Femur (tissue), 1 donor: ENCODE measurements at regions not wholly inside any gene's neighbourhood (a gene's known extent, or its start where the extent isn't known, plus 50 kb on each side); places are given as distances from the start of the nearest gene placed in this dataset.
"Not testable (repeated sequence)": the region's sequence is repeated elsewhere in the genome, so short reads cannot be mapped to it uniquely, and the experiment has no call there.

Source experiments
- DNase-seq: peaks from one replicate; pipeline ENCODE4 v3.0.0-alpha.2; 2017

DNA sequence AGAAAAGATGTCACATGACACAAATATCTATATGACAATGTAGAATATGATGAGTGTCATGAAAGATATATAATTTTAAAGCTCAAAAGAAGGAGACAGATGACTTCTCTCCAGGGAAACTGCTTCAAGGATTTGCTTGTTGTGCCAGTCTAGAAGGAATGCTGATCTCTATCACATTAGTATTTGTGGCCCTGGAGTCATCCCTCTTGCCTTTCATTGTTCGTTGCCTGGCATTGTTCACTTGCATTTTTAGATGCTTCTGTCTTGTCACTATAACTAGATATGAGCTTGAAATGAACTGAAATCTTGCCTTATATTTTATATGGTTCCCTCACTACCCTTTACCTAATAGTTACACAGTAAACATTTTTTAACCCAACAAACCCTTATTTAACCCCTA is 207.5 kb downstream of the ZNF608 start:
- DNase-seq: no peak

DNA sequence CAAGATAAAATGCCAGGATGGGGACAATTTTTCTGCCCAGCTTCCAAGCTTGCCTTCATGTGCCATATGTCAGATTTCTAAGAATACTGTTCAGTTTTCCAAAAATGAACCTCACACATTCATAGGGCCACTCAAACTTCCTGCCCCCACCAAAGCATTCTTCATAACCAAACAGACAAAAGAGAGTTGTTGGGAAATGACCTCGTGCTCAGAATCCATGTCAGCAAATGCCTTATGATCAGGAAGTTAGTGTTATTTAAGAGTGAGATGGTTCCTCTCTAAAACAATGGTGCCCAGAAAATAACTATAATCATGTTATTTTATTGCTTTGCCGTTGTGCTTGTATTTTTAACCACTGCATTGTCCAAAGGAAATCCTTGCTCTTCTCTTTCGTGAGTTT is 208.2 kb downstream of the ZNF608 start:
- DNase-seq: no peak

DNA sequence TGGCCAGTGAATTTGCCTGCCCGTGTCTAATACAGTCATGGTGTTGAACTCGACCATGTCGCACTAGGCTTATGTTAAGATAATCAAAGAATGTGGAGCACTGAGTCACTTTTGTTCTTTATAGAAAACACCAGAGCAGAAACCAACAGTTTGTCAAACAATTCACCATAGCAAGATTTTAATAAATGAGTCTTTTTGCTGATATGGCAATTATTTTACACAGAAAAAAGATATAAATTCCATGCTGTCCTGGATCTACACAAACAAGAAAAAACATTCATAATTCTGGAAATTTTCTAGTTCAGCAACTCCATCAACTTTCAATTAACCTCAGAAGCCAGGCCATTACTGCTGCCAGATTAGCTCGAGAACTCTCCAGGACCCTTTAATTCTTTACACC is 208.9 kb downstream of the ZNF608 start:
- DNase-seq: no peak

DNA sequence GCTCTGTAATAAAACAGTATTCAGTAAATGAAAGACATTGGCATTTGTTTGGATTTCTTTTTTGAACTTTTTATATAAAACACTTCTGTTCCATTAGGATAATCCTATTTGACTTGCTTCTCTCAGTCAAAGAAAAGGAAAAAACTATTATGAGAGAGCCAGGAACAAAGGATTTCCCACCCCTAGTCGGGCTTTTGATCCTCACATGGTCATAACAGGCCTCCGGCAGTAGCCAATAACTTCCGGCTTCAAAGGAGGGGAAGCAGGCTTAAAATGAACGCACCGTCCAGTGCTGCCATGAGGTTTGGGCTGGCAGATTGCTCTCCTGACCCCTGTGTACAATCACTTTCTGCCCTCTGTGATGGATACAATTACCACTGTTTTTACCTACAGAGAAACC is 209.3 kb downstream of the ZNF608 start:
- no peak for DNase-seq

DNA sequence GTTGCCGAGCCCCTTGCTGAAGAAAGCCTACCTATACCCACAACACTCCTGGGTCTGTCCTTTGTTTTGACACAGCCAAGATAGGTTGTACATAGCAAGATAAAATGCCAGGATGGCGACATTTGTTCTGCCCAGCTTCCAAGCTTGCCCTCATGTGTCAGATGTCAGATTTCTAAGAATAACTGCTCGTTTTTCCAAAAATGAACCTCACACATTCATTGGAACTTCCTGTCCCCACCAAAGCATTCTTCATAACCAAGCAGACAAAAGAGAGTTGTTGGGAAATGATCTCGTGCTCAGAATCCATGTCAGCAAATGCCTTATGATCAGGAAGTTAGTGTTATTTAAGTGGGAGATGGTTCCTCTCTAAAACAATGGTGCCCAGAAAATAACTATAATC is 210.1 kb downstream of the ZNF608 start:
- DNase-seq: no peak

DNA sequence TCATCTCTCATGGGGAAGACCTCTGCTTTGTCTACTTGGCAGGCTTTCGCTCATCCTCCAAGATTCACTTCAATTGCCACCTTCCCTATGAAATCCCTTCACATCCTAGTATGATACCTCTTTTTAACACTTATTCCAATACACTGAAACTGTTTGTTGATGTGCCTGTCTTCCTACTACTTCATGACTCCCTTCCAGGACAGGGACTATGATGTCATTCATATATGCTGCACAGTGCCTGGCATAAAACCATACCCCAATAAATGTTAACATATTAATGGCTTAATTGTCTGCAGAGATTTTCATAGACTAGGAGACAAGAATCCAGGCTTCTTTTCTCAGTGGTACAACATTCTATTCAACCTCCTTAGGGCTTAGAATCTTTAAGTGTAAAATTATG is 215.5 kb downstream of the ZNF608 start:
- no peak for DNase-seq

DNA sequence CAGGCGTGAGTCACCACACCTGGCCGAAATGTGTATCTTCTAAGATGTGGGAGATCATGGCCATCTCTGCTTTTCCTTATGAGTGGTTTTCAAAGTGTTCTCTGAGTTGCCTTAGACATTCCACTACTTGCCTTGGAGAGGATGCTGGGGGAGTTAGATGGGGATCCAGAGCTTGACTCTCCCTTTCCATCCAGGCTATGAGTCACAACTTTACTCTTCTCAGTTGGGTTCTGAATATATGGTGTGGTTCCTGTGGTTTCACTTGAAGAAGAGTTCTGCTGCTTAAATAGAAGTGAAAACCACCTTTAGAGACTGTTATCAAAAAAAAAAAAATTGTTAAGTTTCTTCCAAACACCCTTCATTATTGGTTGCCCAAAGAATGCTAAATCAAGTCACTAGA is 217.6 kb downstream of the ZNF608 start:
- no peak for DNase-seq

DNA sequence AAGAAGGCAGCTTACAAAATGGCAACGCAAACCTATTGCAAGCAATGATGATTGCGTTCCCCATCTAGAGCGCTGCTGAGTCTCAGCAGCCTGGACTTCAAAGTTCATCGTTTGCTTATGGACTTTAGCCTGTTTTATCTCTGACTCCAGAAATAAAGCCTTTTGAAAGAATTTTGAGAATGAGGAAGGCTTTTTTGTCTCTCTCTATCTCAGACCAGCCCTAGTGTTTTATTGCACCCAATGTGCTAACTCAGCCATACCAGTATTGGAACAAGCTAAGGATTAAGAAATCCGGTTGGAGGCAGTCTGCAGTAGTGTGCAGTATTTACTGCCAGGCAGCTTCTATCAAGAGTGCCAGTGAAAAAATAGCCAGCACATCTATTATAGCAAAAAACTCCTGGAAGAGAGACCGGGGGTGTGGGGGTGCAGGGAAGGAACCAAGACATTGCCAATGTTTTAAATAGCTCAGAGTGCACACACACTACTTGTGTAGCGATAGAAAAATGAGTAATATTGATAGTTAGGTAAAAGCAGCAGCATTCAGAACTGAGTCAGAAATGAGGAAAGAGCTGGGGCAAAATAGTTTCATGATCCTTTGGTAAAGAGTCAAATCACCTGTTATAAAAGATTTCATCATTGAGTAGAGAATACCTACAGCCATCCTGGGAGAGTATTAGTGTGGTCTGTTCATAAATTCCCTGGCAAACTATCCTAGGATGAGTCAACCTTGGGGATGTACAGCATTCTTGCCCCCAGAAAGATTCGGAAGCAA is 219.0 kb downstream of the ZNF608 start:
- DNase-seq: no peak

DNA sequence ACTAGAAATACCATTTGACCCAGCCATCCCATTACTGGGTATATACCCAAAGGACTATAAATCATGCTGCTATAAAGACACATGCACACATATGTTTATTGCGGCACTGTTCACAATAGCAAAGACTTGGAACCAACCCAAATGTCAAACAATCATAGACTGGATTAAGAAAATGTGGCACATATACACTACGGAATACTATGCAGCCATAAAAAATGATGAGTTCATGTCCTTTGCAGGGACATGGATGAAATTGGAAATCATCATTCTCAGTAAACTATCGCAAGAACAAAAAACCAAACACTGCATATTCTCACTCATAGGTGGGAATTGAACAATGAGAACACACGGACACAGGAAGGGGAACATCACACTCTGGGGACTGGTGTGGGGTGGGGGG is 220.4 kb downstream of the ZNF608 start:
- not testable (repeated sequence) for DNase-seq

DNA sequence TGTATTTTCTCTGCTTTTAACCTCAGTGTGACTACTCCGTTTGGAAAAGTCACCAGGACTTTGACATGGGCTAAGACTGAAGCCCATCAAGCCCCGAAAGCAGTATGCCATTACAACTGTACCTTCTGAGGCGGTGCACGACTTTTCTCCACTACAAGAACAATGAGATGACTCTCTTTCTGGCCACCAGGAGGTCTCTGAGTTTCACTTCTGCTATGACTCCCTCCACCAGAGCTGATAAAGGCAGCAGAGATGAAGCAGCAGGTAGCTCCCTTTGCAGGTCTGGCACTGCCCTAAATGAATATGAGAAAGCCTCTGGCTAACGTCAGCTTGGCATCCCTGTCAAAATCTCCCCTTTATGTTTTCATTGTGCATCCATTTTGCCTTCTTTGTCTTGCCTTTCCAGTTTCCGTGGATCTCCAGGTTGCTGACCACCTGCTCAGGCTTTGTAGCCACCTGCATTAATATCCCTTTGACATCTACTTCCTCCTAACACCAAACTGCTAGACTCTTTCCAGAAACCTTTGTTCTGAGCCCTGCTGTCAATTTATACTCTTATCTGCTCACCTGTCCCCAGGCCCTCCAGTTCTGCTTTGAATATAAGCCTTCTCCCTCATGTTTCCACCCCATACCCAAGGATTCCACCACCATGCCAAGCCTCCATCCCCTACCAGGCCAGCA is 221.7 kb downstream of the ZNF608 start:
- no peak for DNase-seq

DNA sequence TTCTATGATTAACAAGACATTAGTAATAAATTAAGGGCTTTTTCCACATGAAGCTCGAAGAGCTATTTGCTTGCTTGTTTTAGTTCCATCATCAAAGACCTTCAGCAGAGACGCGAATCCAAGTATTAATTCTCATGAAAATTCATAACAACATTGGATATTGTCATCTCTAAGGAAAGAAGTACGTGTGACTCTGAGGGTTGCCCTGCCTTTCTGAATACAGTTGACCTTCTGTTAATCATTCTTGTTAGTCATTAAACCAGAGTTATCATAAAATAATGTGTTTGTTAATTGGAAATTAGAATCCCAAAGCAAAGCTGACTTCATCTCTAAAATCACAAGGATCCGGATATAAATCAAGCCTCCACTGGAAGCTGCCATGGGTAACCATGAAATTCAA is 222.5 kb downstream of the ZNF608 start:
- DNase-seq: no peak

DNA sequence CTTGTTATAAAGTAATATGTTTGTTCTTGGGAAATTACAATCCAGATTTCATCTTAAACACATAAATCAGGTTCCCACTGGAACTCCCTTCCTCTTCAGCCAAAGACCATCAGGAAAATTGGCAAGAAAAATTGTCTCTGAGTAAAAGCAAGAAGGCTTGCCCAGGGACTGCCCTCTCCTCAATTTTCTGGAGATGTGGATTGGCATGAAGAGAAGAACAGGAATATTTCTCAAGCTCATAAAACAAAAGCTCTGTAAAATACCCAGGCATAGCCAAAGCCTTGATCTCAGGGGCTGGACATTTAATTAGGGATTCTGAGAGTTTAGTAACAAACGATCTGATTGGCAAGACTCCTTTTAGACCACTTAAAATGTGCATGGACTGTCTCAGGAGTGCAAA is 223.4 kb downstream of the ZNF608 start:
- DNase-seq: no peak

DNA sequence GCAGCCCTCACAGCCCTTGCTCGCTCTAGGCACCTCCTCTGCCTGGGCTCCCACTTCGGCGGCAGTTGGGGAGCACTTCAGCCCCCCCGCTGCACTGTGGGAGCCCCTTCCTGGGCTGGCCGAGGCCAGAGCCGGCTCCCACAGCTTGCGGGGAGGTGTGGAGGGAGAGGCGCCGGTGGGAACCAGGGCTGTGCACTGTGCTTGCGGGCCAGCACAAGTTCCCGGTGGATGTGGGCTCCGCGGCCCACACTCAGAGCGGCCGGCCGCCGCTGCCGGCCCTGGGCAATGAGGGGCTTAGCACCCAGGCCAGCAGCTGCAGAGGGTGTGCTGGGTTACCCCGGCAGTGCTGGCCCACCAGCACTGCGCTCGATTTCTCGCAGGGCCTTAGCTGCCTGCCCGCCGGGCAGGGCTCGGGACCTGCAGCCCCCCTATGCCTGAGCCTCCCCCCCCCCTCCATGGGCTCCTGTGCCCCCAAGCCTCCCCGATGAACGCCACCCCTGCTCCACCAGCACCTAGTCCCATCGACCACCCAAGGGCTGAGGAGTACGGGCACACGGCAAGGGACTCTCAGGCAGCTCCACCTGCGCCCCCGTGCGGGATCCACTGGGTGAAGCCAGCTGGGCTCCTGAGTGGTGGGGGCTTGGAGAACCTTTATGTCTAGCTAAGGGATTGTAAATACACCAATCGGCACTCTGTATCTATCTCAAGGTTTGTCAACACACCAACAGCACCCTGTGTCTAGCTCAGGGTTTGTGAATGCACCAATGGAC is 224.8 kb downstream of the ZNF608 start:
- DNase-seq: no peak

DNA sequence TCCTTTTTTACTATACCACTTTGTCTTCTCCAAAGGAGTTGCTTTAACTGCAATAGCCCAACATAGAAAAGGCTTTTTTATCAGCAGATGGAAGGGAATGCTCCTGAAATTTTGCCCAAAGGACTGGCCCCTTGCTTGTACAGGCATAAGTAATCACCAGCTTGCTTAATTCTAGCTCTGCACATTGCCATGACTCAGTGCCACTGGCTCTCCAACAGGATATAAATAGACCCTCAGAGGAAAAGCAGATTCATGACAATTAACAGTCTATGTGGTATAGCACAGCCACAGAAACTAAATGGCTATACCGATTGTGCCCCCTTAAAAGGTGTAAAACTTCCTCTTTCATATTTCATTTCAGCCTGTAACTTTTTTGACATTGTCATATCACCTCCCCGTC is 227.0 kb downstream of the ZNF608 start:
- no peak for DNase-seq

DNA sequence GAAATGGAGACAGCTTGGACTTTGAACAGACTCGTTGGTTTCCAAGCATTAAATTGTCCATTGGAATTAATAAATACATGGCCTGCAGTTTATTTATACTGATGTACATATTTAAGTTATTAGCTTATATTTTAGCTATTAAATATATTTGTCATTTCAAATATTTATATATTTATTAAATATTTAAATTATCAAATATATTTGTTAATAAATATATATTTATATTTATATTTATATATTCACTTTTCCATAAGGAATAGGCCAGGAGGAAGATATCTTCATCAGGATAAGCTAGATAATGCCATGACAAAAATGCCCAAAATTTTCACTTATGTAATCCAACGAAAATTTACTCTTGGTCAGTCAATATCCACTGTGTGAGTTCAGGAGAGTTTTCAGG is 229.9 kb downstream of the ZNF608 start:
- DNase-seq: no peak

DNA sequence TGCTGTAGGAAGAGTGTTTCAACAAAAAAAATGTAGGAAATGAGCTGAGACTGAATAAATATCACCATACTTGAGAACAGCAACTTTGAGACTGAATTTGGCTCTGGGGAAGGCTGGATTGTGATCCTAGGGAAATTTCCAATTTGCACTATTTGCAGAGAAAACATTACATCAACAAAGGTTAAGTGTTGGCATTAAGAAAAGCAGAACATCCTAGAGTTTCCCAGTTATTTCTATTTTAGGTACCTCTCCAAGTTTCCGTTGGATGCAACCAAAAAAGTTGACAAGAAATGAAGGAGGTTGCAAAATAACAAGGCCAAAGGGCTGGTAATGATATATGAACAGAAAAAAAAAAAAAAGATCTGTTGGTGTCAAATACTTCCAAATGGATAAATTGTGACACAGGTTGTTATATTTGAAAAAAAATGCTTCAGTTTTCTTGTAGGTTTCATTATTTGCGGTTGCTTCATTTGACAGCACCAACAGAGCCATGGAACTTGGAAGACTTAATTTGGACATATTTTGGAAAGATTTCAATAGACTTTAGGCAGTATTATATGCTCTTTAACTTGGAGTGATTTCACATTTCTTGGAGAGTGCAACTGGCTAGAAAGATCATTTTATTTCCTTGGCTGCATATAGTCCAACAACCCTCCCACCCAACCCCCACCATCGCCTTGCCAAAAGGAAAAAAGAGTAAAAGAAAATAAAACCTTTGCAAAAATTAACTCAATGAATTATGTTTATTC is 230.8 kb downstream of the ZNF608 start:
- DNase-seq: peak; percentile 35

DNA sequence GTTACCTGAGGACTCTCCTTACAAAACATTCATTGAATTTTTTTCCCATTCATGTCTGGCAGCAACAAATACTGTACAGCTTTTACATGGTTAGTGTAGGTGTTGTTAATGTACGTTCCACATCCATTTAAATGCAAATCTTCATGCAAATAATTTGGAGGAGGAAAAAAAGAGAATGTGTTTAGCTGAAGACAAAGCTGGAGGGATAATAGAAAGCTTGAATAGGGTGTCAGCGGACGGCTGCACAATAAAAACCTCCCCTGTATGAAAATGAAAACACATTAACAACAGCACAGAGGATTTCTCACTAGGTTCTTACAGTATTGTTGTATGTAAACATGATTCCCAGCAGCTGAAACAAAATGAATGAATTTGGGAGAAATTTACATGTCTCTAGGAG is 231.5 kb downstream of the ZNF608 start:
- DNase-seq: no peak

DNA sequence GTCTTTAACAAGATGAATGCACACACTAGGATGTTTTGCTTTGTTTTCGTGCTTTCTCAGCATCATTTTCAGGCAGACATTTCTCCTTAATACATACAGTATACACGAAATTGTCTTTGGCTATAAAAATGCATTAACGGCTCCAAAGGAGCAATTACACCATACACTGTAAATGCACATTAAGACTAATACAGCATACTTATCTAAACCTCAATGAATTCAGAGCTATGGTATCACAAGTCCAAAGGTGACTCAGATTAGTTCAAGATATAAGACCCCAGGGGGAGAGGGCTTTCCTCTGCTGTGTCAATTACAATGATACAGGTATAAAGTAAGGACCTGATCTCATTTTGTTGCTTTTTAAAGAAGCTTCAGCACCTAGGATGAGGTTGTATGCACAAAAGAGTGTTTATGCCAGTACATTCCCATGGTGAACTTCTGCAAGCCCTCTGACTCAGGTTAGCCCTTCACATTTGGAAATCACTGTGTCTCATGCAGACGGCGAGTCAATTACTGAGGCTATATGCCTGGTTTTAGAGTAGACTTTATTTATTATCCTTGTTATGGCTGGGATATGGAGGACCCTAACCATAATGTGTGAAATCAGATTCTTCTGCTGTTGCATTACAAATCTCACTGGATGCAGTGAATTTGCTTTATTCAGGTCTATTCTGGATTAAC is 233.3 kb downstream of the ZNF608 start:
- no peak for DNase-seq

DNA sequence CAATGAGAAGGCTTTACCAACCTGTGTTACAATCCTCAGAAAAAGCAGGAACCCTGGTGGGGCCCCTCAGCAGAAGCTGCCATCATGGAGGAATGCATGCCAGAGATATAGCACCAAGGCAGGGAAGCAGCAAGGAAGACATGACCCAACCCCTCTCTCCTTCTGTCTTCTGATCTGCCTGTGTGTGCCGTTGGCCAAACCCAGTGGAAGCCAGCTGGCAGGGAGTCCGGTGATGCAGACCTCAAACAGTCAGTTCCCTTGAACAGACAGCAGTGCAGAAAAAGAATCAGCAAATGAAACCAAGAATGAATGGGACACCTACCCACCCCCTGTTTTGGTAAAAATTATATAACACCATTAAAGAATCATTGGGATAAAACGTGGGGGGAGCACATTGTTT is 234.2 kb downstream of the ZNF608 start:
- DNase-seq: peak; percentile 62

DNA sequence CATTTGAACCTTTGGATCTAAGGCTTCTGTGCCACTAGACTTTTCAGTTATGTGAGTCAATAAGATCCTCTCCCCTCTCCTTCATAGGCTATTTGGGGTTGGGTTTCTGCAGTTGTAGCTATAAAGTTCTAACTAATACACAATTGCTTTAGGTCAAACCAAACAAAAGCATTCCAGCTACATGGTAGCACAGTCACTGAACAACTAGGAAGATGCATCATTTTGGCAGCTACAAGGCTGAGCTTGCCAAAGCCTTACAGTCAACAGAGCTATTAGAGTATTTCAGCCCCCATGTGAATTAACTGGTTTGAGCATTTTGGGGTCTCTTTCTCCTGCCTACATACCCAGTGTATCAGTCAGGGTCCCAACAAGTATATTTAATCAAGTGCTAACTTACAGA is 234.6 kb downstream of the ZNF608 start:
- no peak for DNase-seq

DNA sequence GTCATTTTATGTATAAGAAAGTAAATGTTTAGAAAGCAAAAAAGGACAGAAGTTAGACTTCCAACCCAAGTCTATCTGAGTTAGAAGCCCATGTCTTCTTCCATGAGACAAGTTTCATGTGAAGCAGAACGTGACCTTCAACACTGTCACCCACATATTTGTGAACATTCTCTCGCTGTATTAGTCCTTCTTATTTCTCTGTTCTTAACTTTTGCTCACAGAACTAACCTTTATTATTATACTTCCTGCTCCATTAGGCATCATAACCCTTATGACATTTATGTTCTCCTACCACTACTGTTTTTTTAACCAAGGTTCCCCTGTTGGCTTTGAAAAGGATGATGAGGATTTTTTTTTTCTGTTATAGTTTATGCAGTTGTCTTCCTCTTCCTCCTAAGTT is 238.8 kb downstream of the ZNF608 start:
- DNase-seq: no peak

DNA sequence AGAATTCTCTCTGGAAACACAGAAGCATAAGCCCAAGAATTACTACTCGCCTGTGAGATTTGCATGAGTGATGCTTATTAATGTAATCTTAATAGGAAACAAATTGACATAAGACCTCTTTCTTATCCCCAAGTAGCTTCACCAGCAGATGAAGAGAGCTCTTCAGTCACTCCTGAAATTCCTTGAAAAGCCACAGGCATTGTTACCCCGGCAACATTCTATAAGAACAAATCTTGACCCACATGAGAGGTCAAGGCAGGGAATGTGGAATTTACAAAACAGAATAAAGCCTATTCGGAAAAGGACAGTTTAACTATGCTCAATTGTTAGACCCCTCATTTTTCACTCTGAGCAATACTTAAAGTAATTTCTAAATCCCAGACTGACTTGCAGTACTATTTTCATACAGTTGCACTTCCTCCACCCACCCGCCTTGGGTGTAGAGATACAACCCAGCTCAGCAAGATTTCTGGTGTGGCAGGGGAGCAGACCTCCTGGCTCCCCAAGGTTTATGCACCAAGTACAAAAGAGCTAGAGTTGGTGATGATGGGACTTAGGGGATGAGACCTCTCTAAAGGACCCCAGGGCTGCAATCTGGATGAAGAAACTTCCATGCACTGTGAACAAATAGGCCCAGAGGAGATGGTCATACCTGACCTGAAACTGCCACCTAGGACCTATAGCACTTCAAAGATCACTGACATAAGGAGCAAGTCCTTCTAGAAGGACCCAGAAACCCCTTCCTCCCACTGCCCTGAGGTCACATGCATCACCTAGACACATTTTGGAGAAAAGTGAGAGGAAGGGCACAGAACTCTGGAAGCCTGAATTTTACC is 242.1 kb downstream of the ZNF608 start:
- DNase-seq: no peak
